WERI-Rb-1 (cell line): ENCODE measurements at regions not wholly inside any gene's neighbourhood (a gene's known extent, or its start where the extent isn't known, plus 50 kb on each side); places are given as distances from the start of the nearest gene placed in this dataset.

Experiments used
- DNase-seq: peaks from one replicate; pipeline ENCODE4 v3.0.0-alpha.2; 2020
- H3K27ac ChIP-seq: fragments of 250-450 bp; sonication (Bioruptor Pico); 2 replicates; pipeline ENCODE4 v1.5.1; 2020; ENCODE audit warnings: mild to moderate bottlenecking, moderate library complexity
- H3K27me3 ChIP-seq: fragments of 250-450 bp; sonication (Bioruptor Pico); 2 replicates; pipeline ENCODE4 v1.5.1; 2021; ENCODE audit warnings: mild to moderate bottlenecking, low read depth, moderate library complexity; ENCODE audit not compliant: insufficient read depth, severe bottlenecking
- H3K36me3 ChIP-seq: fragments of 250-450 bp; sonication (Bioruptor Pico); 2 replicates; pipeline ENCODE4 v1.5.1; 2020; ENCODE audit warnings: mild to moderate bottlenecking, moderate library complexity
- H3K4me3 ChIP-seq: 2 replicates; pipeline ENCODE4 v1.5.1; 2011; ENCODE audit warnings: low read depth, mild to moderate bottlenecking, control low read depth, low read length
- H3K9me3 ChIP-seq: fragments of 250-450 bp; sonication (Bioruptor Pico); 2 replicates; pipeline ENCODE4 v1.5.1; 2021; ENCODE audit warnings: mild to moderate bottlenecking, moderate library complexity; ENCODE audit not compliant: severe bottlenecking
- CTCF ChIP-seq: IDR thresholded peaks from 2 replicates; pipeline ENCODE4 v1.5.1; 2011; ENCODE audit warnings: low read depth, mild to moderate bottlenecking, control low read depth, inconsistent platforms, low read length

- Histone ChIP-seq H3K27ac (no peak overlapping the region), H3K36me3 (no peaks in the 10 kb centered on the region), H3K27me3 (peaks cover 54% of the 10 kb centered on the region), H3K9me3 (no peaks in the 10 kb centered on the region), H3K4me3 (no peak overlapping the region)
- DNase-seq = no peak
- no peak for TF ChIP-seq CTCF
Observed at GRCh38 chr5:2902742-2903297, 151.3 kb upstream of the IRX2 start.

GRCh38 chr5:2902186-2902585 lies 150.7 kb upstream of the IRX2 start:
- no peak for TF ChIP-seq CTCF
- Histone ChIP-seq H3K36me3 (no peaks in the 10 kb centered on the region), H3K27me3 (peaks cover 54% of the 10 kb centered on the region), H3K27ac (no peak overlapping the region), H3K4me3 (no peak overlapping the region), H3K9me3 (no peaks in the 10 kb centered on the region)
- no peak for DNase-seq

GRCh38 chr5:2901511-2901910 lies 150.0 kb upstream of the IRX2 start:
- H3K27me3 ChIP-seq = peaks cover 61% of the 10 kb centered on the region
- TF ChIP-seq CTCF = 0 out of 2 replicates have a peak, but pooled peaks have one; percentile 9
- H3K9me3 ChIP-seq = no peaks in the 10 kb centered on the region
- no peak overlapping the region for H3K4me3 ChIP-seq
- no peaks in the 10 kb centered on the region for H3K36me3 ChIP-seq
- no peak overlapping the region for H3K27ac ChIP-seq
- no peak for DNase-seq

- Histone ChIP-seq H3K36me3 (no peaks in the 10 kb centered on the region), H3K9me3 (no peaks in the 10 kb centered on the region), H3K27ac (no peak overlapping the region), H3K27me3 (peaks cover 65% of the 10 kb centered on the region), H3K4me3 (no peak overlapping the region)
- no peak for TF ChIP-seq CTCF
- no peak for DNase-seq
Observed at GRCh38 chr5:2901096-2901495, 149.6 kb upstream of the IRX2 start.

GRCh38 chr5:2900360-2900759 lies 148.9 kb upstream of the IRX2 start:
- TF ChIP-seq CTCF = no peak
- H3K36me3 ChIP-seq = no peaks in the 10 kb centered on the region
- no peak overlapping the region for H3K4me3 ChIP-seq
- DNase-seq = no peak
- H3K27me3 ChIP-seq = peaks cover 62% of the 10 kb centered on the region
- no peak overlapping the region for H3K27ac ChIP-seq
- H3K9me3 ChIP-seq = no peaks in the 10 kb centered on the region

- no peak for DNase-seq
- no peak overlapping the region for H3K4me3 ChIP-seq
- H3K27me3 ChIP-seq = peaks cover 70% of the 10 kb centered on the region
- no peak for TF ChIP-seq CTCF
- no peak overlapping the region for H3K27ac ChIP-seq
- no peaks in the 10 kb centered on the region for H3K9me3 ChIP-seq
- no peaks in the 10 kb centered on the region for H3K36me3 ChIP-seq
Observed at GRCh38 chr5:2899311-2899710, 147.8 kb upstream of the IRX2 start.
